OCI-LY7 (cell line): ENCODE measurements at regions not wholly inside any gene's neighbourhood (a gene's known extent, or its start where the extent isn't known, plus 50 kb on each side); places are given as distances from the start of the nearest gene placed in this dataset.

Experiments used
- BruUV-seq: library from RNA; stranded (reverse); fragments of 400-500 nt; replicated peaks from 2 replicates; lab custom pipeline; 2021; lab: Mats Ljungman, UMichigan
- CTCF ChIA-PET: fragments of 300-600 bp; sonication (Branson Sonifier 250); formaldehyde crosslinking; loops from one replicate; lab custom pipeline; 2022; ENCODE audit warnings: antibody characterized with exemption; ENCODE audit not compliant: unreplicated experiment; lab: Charles Lee
- POLR2A ChIA-PET: fragments of 300-600 bp; sonication (Branson Sonifier 250); formaldehyde crosslinking; loops from one replicate; lab custom pipeline; 2022; ENCODE audit warnings: antibody characterized with exemption; lab: Charles Lee
- DNase-seq: peaks from one replicate; pipeline ENCODE4 v3.0.0-alpha.2; 2015; ENCODE audit warnings: low spot score
- H2AFZ ChIP-seq: fragments of 200-600 bp; sonication (generic), shearing (Covaris generic); 2 replicates; pipeline ENCODE4 v1.6.1; 2014; ENCODE audit warnings: mild to moderate bottlenecking, antibody characterized with exemption, low read length, moderate library complexity
- H3K27ac ChIP-seq: fragments of 200-600 bp; sonication (generic); 2 replicates; pipeline ENCODE4 v1.5.1; 2014; ENCODE audit warnings: mixed run types, low read depth, mild to moderate bottlenecking, moderate library complexity, low read length, inconsistent platforms; ENCODE audit not compliant: poor library complexity, severe bottlenecking
- H3K36me3 ChIP-seq: fragments of 200-600 bp; sonication (generic); 2 replicates; pipeline ENCODE4 v1.6.1; 2014; ENCODE audit warnings: mild to moderate bottlenecking, antibody characterized with exemption, low read length, moderate library complexity, mixed read lengths; ENCODE audit not compliant: insufficient read depth
- H3K4me1 ChIP-seq: fragments of 200-600 bp; sonication (generic); 2 replicates; pipeline ENCODE4 v1.5.1; 2014; ENCODE audit warnings: mild to moderate bottlenecking, low read length; ENCODE audit not compliant: insufficient read depth, poor library complexity, severe bottlenecking
- H3K4me2 ChIP-seq: fragments of 200-600 bp; sonication (generic); 2 replicates; pipeline ENCODE4 v1.6.1; 2014; ENCODE audit warnings: mild to moderate bottlenecking, low read length
- H3K4me3 ChIP-seq: fragments of 200-600 bp; sonication (generic); 2 replicates; pipeline ENCODE4 v1.5.1; 2014; ENCODE audit warnings: mild to moderate bottlenecking, low read depth, low read length; ENCODE audit not compliant: poor library complexity, severe bottlenecking
- H3K79me2 ChIP-seq: fragments of 200-600 bp; sonication (generic); 2 replicates; pipeline ENCODE4 v1.6.1; 2016; ENCODE audit warnings: low read depth, mild to moderate bottlenecking, low read length, moderate library complexity, mixed read lengths; ENCODE audit not compliant: insufficient read depth
- H3K9me2 ChIP-seq: fragments of 200-600 bp; sonication (generic); 2 replicates; pipeline ENCODE4 v1.6.1; 2016; ENCODE audit warnings: mild to moderate bottlenecking, low read length, mixed read lengths; ENCODE audit not compliant: insufficient read depth
- H3K9me3 ChIP-seq: fragments of 200-600 bp; sonication (generic); 2 replicates; pipeline ENCODE4 v1.6.1; 2014; ENCODE audit warnings: mild to moderate bottlenecking, mixed run types, low read length, mixed read lengths
- H4K20me1 ChIP-seq: fragments of 200-600 bp; sonication (generic); 2 replicates; pipeline ENCODE4 v1.6.1; 2014; ENCODE audit warnings: mild to moderate bottlenecking, antibody characterized with exemption, low read length, moderate library complexity, mixed read lengths; ENCODE audit not compliant: insufficient read depth
- EZH2phosphoT487 ChIP-seq: fragments of 200-600 bp; sonication (generic); IDR thresholded peaks from 2 replicates; pipeline ENCODE4 v1.6.1; 2018; ENCODE audit warnings: low read depth, borderline replicate concordance, mild to moderate bottlenecking, mixed run types, antibody characterized with exemption, low read length, moderate library complexity, mixed read lengths
- intact Hi-C: fragments of 100-400 bp; cut with micrococcal nuclease; formaldehyde crosslinking; loops from one replicate; pipeline ENCODE4 v1.10.0; 2022; ENCODE audit not compliant: unreplicated experiment
- TF ChIP-seq, protein P1 (sequence below): fragments of 200-600 bp; sonication (generic); conservative IDR thresholded peaks from 2 replicates; pipeline ENCODE4 v1.5.1; 2014; ENCODE audit warnings: mild to moderate bottlenecking, antibody characterized with exemption, low read length, moderate library complexity, mixed read lengths

DNA sequence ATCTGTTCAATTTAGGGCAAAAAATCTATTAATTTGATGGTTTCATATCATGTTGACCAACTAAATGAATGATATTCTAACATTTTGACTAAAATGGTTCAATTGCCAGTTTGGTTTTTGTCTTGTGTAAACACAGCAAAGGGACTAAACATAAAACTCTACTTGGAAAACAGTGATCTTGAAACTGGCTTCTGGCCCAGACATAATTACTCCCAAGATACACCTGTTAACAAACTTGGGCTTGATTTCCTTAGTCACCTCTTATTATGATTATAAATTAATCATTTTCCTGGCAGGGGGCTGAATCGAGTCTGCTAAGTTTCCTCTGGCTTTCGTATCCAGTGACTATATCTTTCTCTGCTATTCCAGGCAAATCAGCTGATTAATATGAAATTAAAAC lies 78.0 kb upstream of the OXGR1 start:
- ChIA-PET POLR2A (no interaction called here), CTCF (no interaction called here)
- no peaks in the 10 kb centered on the region for H3K9me2 ChIP-seq
- no peak overlapping the region for H3K4me3 ChIP-seq
- intact Hi-C loops = no loop called here
- H2AFZ ChIP-seq = no peak overlapping the region
- H3K4me2 ChIP-seq = no peak overlapping the region
- no peak overlapping the region for H3K27ac ChIP-seq
- no peak for DNase-seq
- H3K9me3 ChIP-seq = no peaks in the 10 kb centered on the region
- no peaks in the 10 kb centered on the region for H4K20me1 ChIP-seq
- no peaks in the 10 kb centered on the region for H3K79me2 ChIP-seq
- no TSS peak for BruUV-seq
- no peaks in the 10 kb centered on the region for H3K4me1 ChIP-seq
- TF ChIP-seq EZH2phosphoT487 = no peak
- TF ChIP-seq, protein P1, sequence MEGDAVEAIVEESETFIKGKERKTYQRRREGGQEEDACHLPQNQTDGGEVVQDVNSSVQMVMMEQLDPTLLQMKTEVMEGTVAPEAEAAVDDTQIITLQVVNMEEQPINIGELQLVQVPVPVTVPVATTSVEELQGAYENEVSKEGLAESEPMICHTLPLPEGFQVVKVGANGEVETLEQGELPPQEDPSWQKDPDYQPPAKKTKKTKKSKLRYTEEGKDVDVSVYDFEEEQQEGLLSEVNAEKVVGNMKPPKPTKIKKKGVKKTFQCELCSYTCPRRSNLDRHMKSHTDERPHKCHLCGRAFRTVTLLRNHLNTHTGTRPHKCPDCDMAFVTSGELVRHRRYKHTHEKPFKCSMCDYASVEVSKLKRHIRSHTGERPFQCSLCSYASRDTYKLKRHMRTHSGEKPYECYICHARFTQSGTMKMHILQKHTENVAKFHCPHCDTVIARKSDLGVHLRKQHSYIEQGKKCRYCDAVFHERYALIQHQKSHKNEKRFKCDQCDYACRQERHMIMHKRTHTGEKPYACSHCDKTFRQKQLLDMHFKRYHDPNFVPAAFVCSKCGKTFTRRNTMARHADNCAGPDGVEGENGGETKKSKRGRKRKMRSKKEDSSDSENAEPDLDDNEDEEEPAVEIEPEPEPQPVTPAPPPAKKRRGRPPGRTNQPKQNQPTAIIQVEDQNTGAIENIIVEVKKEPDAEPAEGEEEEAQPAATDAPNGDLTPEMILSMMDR = no peak
- no peaks in the 10 kb centered on the region for H3K36me3 ChIP-seq

DNA sequence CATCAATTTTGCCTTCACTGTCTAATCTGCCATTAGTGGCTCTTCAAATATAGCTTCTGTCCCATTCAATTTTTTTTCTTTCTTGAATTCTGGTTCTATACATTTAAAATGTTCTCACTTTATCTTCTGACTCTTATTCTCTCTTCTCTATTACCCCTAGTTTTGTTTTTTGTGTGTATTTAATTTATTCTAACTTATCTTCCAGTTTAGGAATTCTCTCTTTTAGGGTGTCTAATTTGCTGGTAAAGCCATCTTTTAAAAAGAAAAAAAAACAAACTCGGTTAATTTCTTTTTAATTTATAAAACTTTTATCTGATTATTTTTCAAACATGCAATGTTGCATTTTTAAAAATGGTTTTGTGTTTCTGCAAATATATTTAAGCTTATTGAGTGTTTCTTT lies 80.3 kb upstream of the OXGR1 start:
- intact Hi-C loops = no loop called here
- CTCF ChIA-PET = no interaction called here
- no peak for DNase-seq
- H3K4me2 ChIP-seq = no peak overlapping the region
- POLR2A ChIA-PET = no interaction called here
- H3K36me3 ChIP-seq = no peaks in the 10 kb centered on the region
- no TSS peak for BruUV-seq
- no peaks in the 10 kb centered on the region for H3K9me2 ChIP-seq
- H3K9me3 ChIP-seq = no peaks in the 10 kb centered on the region
- no peak overlapping the region for H3K4me3 ChIP-seq
- TF ChIP-seq, protein P1 = no peak
- TF ChIP-seq EZH2phosphoT487 = no peak
- no peaks in the 10 kb centered on the region for H4K20me1 ChIP-seq
- no peaks in the 10 kb centered on the region for H3K4me1 ChIP-seq
- H2AFZ ChIP-seq = no peak overlapping the region
- no peak overlapping the region for H3K27ac ChIP-seq
- no peaks in the 10 kb centered on the region for H3K79me2 ChIP-seq

DNA sequence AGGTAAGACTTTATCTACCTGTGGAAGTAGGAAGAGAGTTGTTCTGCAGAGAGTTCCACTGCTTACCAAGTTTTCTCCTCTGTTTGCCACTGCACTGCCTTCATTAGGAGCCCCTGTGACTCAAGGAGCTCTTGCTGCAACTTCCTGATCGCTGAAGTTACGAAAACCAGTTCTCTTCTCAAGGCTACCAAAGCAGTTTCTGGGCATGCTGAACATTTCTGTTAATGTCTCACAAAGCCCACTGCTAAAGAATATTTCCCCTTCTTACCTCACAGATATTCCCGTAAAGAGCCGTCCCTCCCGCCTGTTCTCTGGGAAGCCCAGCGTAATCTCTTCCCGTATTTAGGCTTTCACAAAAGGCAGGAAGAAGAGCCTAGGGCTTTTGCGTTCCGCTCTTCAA lies 82.6 kb upstream of the OXGR1 start:
- CTCF ChIA-PET = no interaction called here
- Histone ChIP-seq H3K4me2 (no peak overlapping the region), H3K27ac (no peak overlapping the region), H3K9me2 (no peaks in the 10 kb centered on the region), H3K9me3 (no peaks in the 10 kb centered on the region), H3K4me1 (no peaks in the 10 kb centered on the region), H3K79me2 (no peaks in the 10 kb centered on the region), H3K36me3 (no peaks in the 10 kb centered on the region), H4K20me1 (no peaks in the 10 kb centered on the region), H2AFZ (no peak overlapping the region), H3K4me3 (no peak overlapping the region)
- DNase-seq = no peak
- no TSS peak for BruUV-seq
- TF ChIP-seq, protein P1 = no peak
- no peak for TF ChIP-seq EZH2phosphoT487
- POLR2A ChIA-PET = interaction anchor here (0.6 kb wide), 1 partner anchor 65 kb away, joined by 3 read pairs; no protein-coding TSS in a partner anchor
- intact Hi-C loops = no loop called here
